ENCODE measurements at regions not wholly inside any gene's neighbourhood (a gene's known extent, or its start where the extent isn't known, plus 50 kb on each side); places are given as distances from the start of the nearest gene placed in this dataset.

DNA sequence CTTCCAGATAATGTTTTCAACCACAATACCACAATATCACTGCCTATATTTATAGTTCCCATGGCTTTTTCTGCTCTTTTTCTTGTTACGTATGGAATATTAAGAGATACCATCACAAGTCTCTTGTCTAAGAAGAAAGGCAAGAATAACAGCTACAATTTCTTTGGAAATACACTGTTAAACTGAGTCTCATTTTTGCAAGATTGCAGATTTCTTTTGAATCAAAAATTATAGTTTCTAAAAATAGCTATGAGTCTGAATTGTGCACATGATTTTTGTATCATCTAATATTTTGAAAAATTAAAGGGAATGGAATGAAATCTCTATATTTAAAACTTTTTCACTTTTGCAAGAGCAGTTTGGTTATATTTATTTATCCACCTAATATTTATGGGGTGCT lies 1120.8 kb downstream of the EFNB2 start:
- TF ChIP-seq, protein P1, sequence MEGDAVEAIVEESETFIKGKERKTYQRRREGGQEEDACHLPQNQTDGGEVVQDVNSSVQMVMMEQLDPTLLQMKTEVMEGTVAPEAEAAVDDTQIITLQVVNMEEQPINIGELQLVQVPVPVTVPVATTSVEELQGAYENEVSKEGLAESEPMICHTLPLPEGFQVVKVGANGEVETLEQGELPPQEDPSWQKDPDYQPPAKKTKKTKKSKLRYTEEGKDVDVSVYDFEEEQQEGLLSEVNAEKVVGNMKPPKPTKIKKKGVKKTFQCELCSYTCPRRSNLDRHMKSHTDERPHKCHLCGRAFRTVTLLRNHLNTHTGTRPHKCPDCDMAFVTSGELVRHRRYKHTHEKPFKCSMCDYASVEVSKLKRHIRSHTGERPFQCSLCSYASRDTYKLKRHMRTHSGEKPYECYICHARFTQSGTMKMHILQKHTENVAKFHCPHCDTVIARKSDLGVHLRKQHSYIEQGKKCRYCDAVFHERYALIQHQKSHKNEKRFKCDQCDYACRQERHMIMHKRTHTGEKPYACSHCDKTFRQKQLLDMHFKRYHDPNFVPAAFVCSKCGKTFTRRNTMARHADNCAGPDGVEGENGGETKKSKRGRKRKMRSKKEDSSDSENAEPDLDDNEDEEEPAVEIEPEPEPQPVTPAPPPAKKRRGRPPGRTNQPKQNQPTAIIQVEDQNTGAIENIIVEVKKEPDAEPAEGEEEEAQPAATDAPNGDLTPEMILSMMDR (IDR thresholded peaks at IDR 0.05) = no peak
- TF ChIP-seq POLR2A (IDR thresholded peaks at IDR 0.05) = no peak
